ENCODE measurements at regions not wholly inside any gene's neighbourhood (a gene's known extent, or its start where the extent isn't known, plus 50 kb on each side); places are given as distances from the start of the nearest gene placed in this dataset.

GRCh38 chr5:56396634-56397033 lies 163.5 kb upstream of the ANKRD55 start:
- no peak overlapping the region for H3K4me3 ChIP-seq (ENCODE audit: insufficient read depth, low read length)
- no peaks in the 10 kb centered on the region for H3K36me3 ChIP-seq (ENCODE audit: insufficient read depth, low read length)
- no peak overlapping the region for H3K4me2 ChIP-seq (ENCODE audit: insufficient read depth, low read length)
- no peaks in the 10 kb centered on the region for H3K9me3 ChIP-seq (ENCODE audit: low read depth, low read length)
- H2AFZ ChIP-seq (ENCODE audit: low read length), result no peak overlapping the region
- no peak for TF ChIP-seq CTCF (IDR thresholded peaks at IDR 0.05; ENCODE audit: extremely low read depth, low read depth, low read length)
- H3K27ac ChIP-seq (ENCODE audit: low read depth, low read length), result no peak overlapping the region
- no peaks in the 10 kb centered on the region for H4K20me1 ChIP-seq (ENCODE audit: insufficient read depth, low read length)
- H3K27me3 ChIP-seq (ENCODE audit: insufficient read depth, low read length), result no peaks in the 10 kb centered on the region
- H3K4me1 ChIP-seq (ENCODE audit: insufficient read depth, low read length), result no peaks in the 10 kb centered on the region
- DNase-seq (ENCODE audit: insufficient read length, low spot score, missing footprints), result no peak
- no peaks in the 10 kb centered on the region for H3K79me2 ChIP-seq (ENCODE audit: insufficient read depth, low read length)

GRCh38 chr5:56389261-56389660 lies 156.1 kb upstream of the ANKRD55 start:
- no peak for DNase-seq (ENCODE audit: insufficient read length, low spot score, missing footprints)
- Histone ChIP-seq H3K4me1 (ENCODE audit: insufficient read depth, low read length) (no peaks in the 10 kb centered on the region), H3K4me3 (ENCODE audit: insufficient read depth, low read length) (no peak overlapping the region), H3K27ac (ENCODE audit: low read depth, low read length) (no peak overlapping the region), H3K27me3 (ENCODE audit: insufficient read depth, low read length) (peaks cover 3% of the 10 kb centered on the region), H2AFZ (ENCODE audit: low read length) (no peak overlapping the region), H3K9me3 (ENCODE audit: low read depth, low read length) (no peaks in the 10 kb centered on the region), H3K4me2 (ENCODE audit: insufficient read depth, low read length) (no peak overlapping the region), H3K79me2 (ENCODE audit: insufficient read depth, low read length) (no peaks in the 10 kb centered on the region), H4K20me1 (ENCODE audit: insufficient read depth, low read length) (no peaks in the 10 kb centered on the region), H3K36me3 (ENCODE audit: insufficient read depth, low read length) (no peaks in the 10 kb centered on the region)
- TF ChIP-seq CTCF (IDR thresholded peaks at IDR 0.05; ENCODE audit: extremely low read depth, low read depth, low read length), result no peak

- Histone ChIP-seq H3K79me2 (ENCODE audit: insufficient read depth, low read length) (no peaks in the 10 kb centered on the region), H3K9me3 (ENCODE audit: low read depth, low read length) (no peaks in the 10 kb centered on the region), H3K4me3 (ENCODE audit: insufficient read depth, low read length) (no peak overlapping the region), H3K4me1 (ENCODE audit: insufficient read depth, low read length) (no peaks in the 10 kb centered on the region), H2AFZ (ENCODE audit: low read length) (no peak overlapping the region), H3K4me2 (ENCODE audit: insufficient read depth, low read length) (no peak overlapping the region), H3K27me3 (ENCODE audit: insufficient read depth, low read length) (peaks cover 4% of the 10 kb centered on the region), H3K36me3 (ENCODE audit: insufficient read depth, low read length) (no peaks in the 10 kb centered on the region), H3K27ac (ENCODE audit: low read depth, low read length) (no peak overlapping the region), H4K20me1 (ENCODE audit: insufficient read depth, low read length) (no peaks in the 10 kb centered on the region)
- no peak for TF ChIP-seq CTCF (IDR thresholded peaks at IDR 0.05; ENCODE audit: extremely low read depth, low read depth, low read length)
- no peak for DNase-seq (ENCODE audit: insufficient read length, low spot score, missing footprints)
These were observed 155.3 kb upstream of the ANKRD55 start for GRCh38 chr5:56388229-56388985.

- Histone ChIP-seq H3K27ac (ENCODE audit: low read depth, low read length) (no peak overlapping the region), H4K20me1 (ENCODE audit: insufficient read depth, low read length) (no peaks in the 10 kb centered on the region), H3K27me3 (ENCODE audit: insufficient read depth, low read length) (peaks cover 9% of the 10 kb centered on the region), H3K9me3 (ENCODE audit: low read depth, low read length) (no peaks in the 10 kb centered on the region), H3K4me3 (ENCODE audit: insufficient read depth, low read length) (no peak overlapping the region), H2AFZ (ENCODE audit: low read length) (no peak overlapping the region), H3K4me2 (ENCODE audit: insufficient read depth, low read length) (no peak overlapping the region), H3K36me3 (ENCODE audit: insufficient read depth, low read length) (no peaks in the 10 kb centered on the region), H3K4me1 (ENCODE audit: insufficient read depth, low read length) (no peaks in the 10 kb centered on the region), H3K79me2 (ENCODE audit: insufficient read depth, low read length) (no peaks in the 10 kb centered on the region)
- no peak for TF ChIP-seq CTCF (IDR thresholded peaks at IDR 0.05; ENCODE audit: extremely low read depth, low read depth, low read length)
- DNase-seq (ENCODE audit: insufficient read length, low spot score, missing footprints), result no peak
These were observed 152.9 kb upstream of the ANKRD55 start for GRCh38 chr5:56386046-56386445.

All from osteoblast (primary cell).